NCI-H1436 treated with DMSO at 0.1 percent for 48 hours (cell line): ENCODE measurements at regions not wholly inside any gene's neighbourhood (a gene's known extent, or its start where the extent isn't known, plus 50 kb on each side); places are given as distances from the start of the nearest gene placed in this dataset.

ENCODE experiments used
- DNase-seq: peaks from one replicate; lab custom pipeline; 2025; lab: John Stamatoyannopoulos, UW

GRCh38 chr2:41933046-41933420 is 114.8 kb upstream of the PKDCC start:
- DNase-seq = no peak

- DNase-seq = no peak
These were observed 114.1 kb upstream of the PKDCC start for GRCh38 chr2:41933585-41934320.

GRCh38 chr2:41934329-41934958 is 113.4 kb upstream of the PKDCC start:
- no peak for DNase-seq

GRCh38 chr2:41935002-41935401 is 112.8 kb upstream of the PKDCC start:
- no peak for DNase-seq

GRCh38 chr2:41935825-41936224 is 112.0 kb upstream of the PKDCC start:
- no peak for DNase-seq

GRCh38 chr2:41936771-41937463 is 110.9 kb upstream of the PKDCC start:
- DNase-seq = no peak

GRCh38 chr2:41937464-41937906 is 110.3 kb upstream of the PKDCC start:
- no peak for DNase-seq

GRCh38 chr2:41937921-41938708 is 109.7 kb upstream of the PKDCC start:
- DNase-seq = no peak

GRCh38 chr2:41940060-41940744 is 107.6 kb upstream of the PKDCC start:
- DNase-seq = no peak

- no peak for DNase-seq
These were observed 107.1 kb upstream of the PKDCC start for GRCh38 chr2:41940745-41941063.

- no peak for DNase-seq
These were observed 106.0 kb upstream of the PKDCC start for GRCh38 chr2:41941831-41942230.

GRCh38 chr2:41942278-41942677 is 105.5 kb upstream of the PKDCC start:
- DNase-seq = no peak

- no peak for DNase-seq
These were observed 104.7 kb upstream of the PKDCC start for GRCh38 chr2:41943159-41943558.

GRCh38 chr2:41944220-41944880 is 103.5 kb upstream of the PKDCC start:
- no peak for DNase-seq

- no peak for DNase-seq
These were observed 100.0 kb upstream of the PKDCC start for GRCh38 chr2:41947701-41948396.

GRCh38 chr2:41948397-41948763 is 99.4 kb upstream of the PKDCC start:
- no peak for DNase-seq

GRCh38 chr2:41949091-41949882 is 98.5 kb upstream of the PKDCC start:
- no peak for DNase-seq

- DNase-seq = no peak
These were observed 97.7 kb upstream of the PKDCC start for GRCh38 chr2:41949883-41950665.

- no peak for DNase-seq
These were observed 97.2 kb upstream of the PKDCC start for GRCh38 chr2:41950666-41950960.
